ENCODE measurements at regions not wholly inside any gene's neighbourhood (a gene's known extent, or its start where the extent isn't known, plus 50 kb on each side); places are given as distances from the start of the nearest gene placed in this dataset.
"Not testable (repeated sequence)": the region's sequence is repeated elsewhere in the genome, so short reads cannot be mapped to it uniquely, and the experiment has no call there.

GRCh38 chr18:26631135-26631534 is 82.8 kb upstream of the KCTD1 start:
- Mint-ChIP-seq H3K27ac (no peak overlapping the region), H3K9me3 (no peaks in the 10 kb centered on the region), H3K36me3 (no peaks in the 10 kb centered on the region), H3K4me3 (no peak overlapping the region), H3K4me1 (no peaks in the 10 kb centered on the region), H3K27me3 (peaks cover 9% of the 10 kb centered on the region)

GRCh38 chr18:26630596-26630995 is 82.2 kb upstream of the KCTD1 start:
- no peaks in the 10 kb centered on the region for H3K36me3 Mint-ChIP-seq
- H3K4me1 Mint-ChIP-seq = no peaks in the 10 kb centered on the region
- no peaks in the 10 kb centered on the region for H3K9me3 Mint-ChIP-seq
- no peak overlapping the region for H3K4me3 Mint-ChIP-seq
- H3K27ac Mint-ChIP-seq = no peak overlapping the region
- peaks cover 9% of the 10 kb centered on the region for H3K27me3 Mint-ChIP-seq

GRCh38 chr18:26628017-26628416 is 79.7 kb upstream of the KCTD1 start:
- Mint-ChIP-seq H3K27ac (no peak overlapping the region), H3K9me3 (peaks cover 7% of the 10 kb centered on the region), H3K36me3 (peaks cover 3% of the 10 kb centered on the region), H3K27me3 (peaks cover 13% of the 10 kb centered on the region), H3K4me3 (no peak overlapping the region), H3K4me1 (no peaks in the 10 kb centered on the region)

GRCh38 chr18:26624443-26624842 is 76.1 kb upstream of the KCTD1 start:
- H3K27me3 Mint-ChIP-seq = peaks cover 15% of the 10 kb centered on the region
- H3K9me3 Mint-ChIP-seq = peaks cover 7% of the 10 kb centered on the region
- no peak overlapping the region for H3K27ac Mint-ChIP-seq
- H3K4me3 Mint-ChIP-seq = no peak overlapping the region
- no peaks in the 10 kb centered on the region for H3K4me1 Mint-ChIP-seq
- peaks cover 3% of the 10 kb centered on the region for H3K36me3 Mint-ChIP-seq

GRCh38 chr18:26623314-26623713 is 75.0 kb upstream of the KCTD1 start:
- H3K27me3 Mint-ChIP-seq, H3K36me3 Mint-ChIP-seq, H3K9me3 Mint-ChIP-seq, H3K27ac Mint-ChIP-seq, H3K4me1 Mint-ChIP-seq, H3K4me3 Mint-ChIP-seq: not testable (repeated sequence)

- no peak overlapping the region for H3K4me3 Mint-ChIP-seq
Measured at GRCh38 chr18:26621161-26622026, 73.0 kb upstream of the KCTD1 start.

GRCh38 chr18:26619350-26619749 is 71.0 kb upstream of the KCTD1 start:
- H3K9me3 Mint-ChIP-seq = peaks cover 7% of the 10 kb centered on the region
- H3K4me3 Mint-ChIP-seq = no peak overlapping the region
- peaks cover 3% of the 10 kb centered on the region for H3K36me3 Mint-ChIP-seq
- no peaks in the 10 kb centered on the region for H3K4me1 Mint-ChIP-seq
- no peak overlapping the region for H3K27ac Mint-ChIP-seq
- peaks cover 6% of the 10 kb centered on the region for H3K27me3 Mint-ChIP-seq

More at GRCh38 chr18:26621161-26622026, 73.0 kb upstream of the KCTD1 start:
- peaks cover 7% of the 10 kb centered on the region for H3K9me3 Mint-ChIP-seq
- peaks cover 3% of the 10 kb centered on the region for H3K36me3 Mint-ChIP-seq
- no peaks in the 10 kb centered on the region for H3K4me1 Mint-ChIP-seq
- H3K27me3 Mint-ChIP-seq = peaks cover 6% of the 10 kb centered on the region
- H3K27ac Mint-ChIP-seq = no peak overlapping the region

- no peaks in the 10 kb centered on the region for H3K36me3 Mint-ChIP-seq
- no peaks in the 10 kb centered on the region for H3K9me3 Mint-ChIP-seq
- H3K4me3 Mint-ChIP-seq = no peak overlapping the region
- H3K27me3 Mint-ChIP-seq = peaks cover 8% of the 10 kb centered on the region
- no peak overlapping the region for H3K27ac Mint-ChIP-seq
- no peaks in the 10 kb centered on the region for H3K4me1 Mint-ChIP-seq
Measured at GRCh38 chr18:26618135-26618534, 69.8 kb upstream of the KCTD1 start.

GRCh38 chr18:26617151-26617554 is 68.8 kb upstream of the KCTD1 start:
- H3K27ac Mint-ChIP-seq = no peak overlapping the region
- no peaks in the 10 kb centered on the region for H3K4me1 Mint-ChIP-seq
- no peaks in the 10 kb centered on the region for H3K9me3 Mint-ChIP-seq
- H3K27me3 Mint-ChIP-seq = peaks cover 8% of the 10 kb centered on the region
- H3K36me3 Mint-ChIP-seq = no peaks in the 10 kb centered on the region
- H3K4me3 Mint-ChIP-seq = no peak overlapping the region

GRCh38 chr18:26614374-26614773 is 66.0 kb upstream of the KCTD1 start:
- Mint-ChIP-seq H3K36me3 (no peaks in the 10 kb centered on the region), H3K4me3 (no peak overlapping the region), H3K27me3 (peaks cover 8% of the 10 kb centered on the region), H3K27ac (no peak overlapping the region), H3K9me3 (no peaks in the 10 kb centered on the region), H3K4me1 (no peaks in the 10 kb centered on the region)
